HCT116 (cell line): ENCODE measurements at regions not wholly inside any gene's neighbourhood (a gene's known extent, or its start where the extent isn't known, plus 50 kb on each side); places are given as distances from the start of the nearest gene placed in this dataset.

Experiments used
- EGR1 ChIP-seq: IDR thresholded peaks from 2 replicates; pipeline ENCODE4 v1.6.1; 2012; ENCODE audit warnings: low read depth
- EZH2 ChIP-seq: fragments of 200-600 bp; sonication (generic); IDR thresholded peaks from 2 replicates; pipeline ENCODE4 v1.6.1; 2017; ENCODE audit warnings: antibody characterized with exemption, mixed run types
- JUND ChIP-seq: IDR thresholded peaks from 2 replicates; pipeline ENCODE4 v1.6.1; 2012
- POLR2A ChIP-seq: IDR thresholded peaks from 2 replicates; pipeline ENCODE4 v1.7.0; 2011; ENCODE audit warnings: borderline replicate concordance; ENCODE audit not compliant: insufficient read depth, insufficient read length; ENCODE audit errors: extremely low read depth
- POLR2AphosphoS5 ChIP-seq: IDR thresholded peaks from 2 replicates; pipeline ENCODE4 v1.6.1; 2011; ENCODE audit warnings: mild to moderate bottlenecking, low read depth, low read length, moderate library complexity
- RAD21 ChIP-seq: IDR thresholded peaks from 2 replicates; pipeline ENCODE4 v1.6.1; 2012; ENCODE audit warnings: low read depth, mild to moderate bottlenecking
- SP1 ChIP-seq: IDR thresholded peaks from 2 replicates; pipeline ENCODE4 v1.6.1; 2012; ENCODE audit warnings: low read depth
- ZFX ChIP-seq: fragments of 450-650 bp; IDR thresholded peaks from 2 replicates; pipeline ENCODE4 v1.6.1; 2017
- ZNF274 ChIP-seq: fragments of 200-500 bp; sonication (Bioruptor generic); IDR thresholded peaks from 2 replicates; pipeline ENCODE4 v1.6.1; 2014; ENCODE audit warnings: mild to moderate bottlenecking, low read depth, low read length, inconsistent platforms
- TF ChIP-seq, protein P1 (sequence below), 3 experiments: fragments of 200-600 bp in 1 of 3; sonication (generic) in 1 of 3; IDR thresholded peaks in 2 of 3; conservative IDR thresholded peaks in 1 of 3; 2 replicates each; pipeline ENCODE4 v1.5.1; 2012 to 2017; ENCODE audit warnings: low read depth in 2 of 3, low read length in 2 of 3, antibody characterized with exemption in 1 of 3, borderline replicate concordance in 1 of 3, control low read depth in 1 of 3, mild to moderate bottlenecking in 1 of 3, mixed read lengths in 1 of 3, mixed run types in 1 of 3, moderate library complexity in 1 of 3; ENCODE audit not compliant: insufficient read depth in 1 of 3
- TF ChIP-seq, protein P2 (sequence below): IDR thresholded peaks from 2 replicates; pipeline ENCODE4 v1.6.1; 2012; ENCODE audit warnings: low read depth
- TF ChIP-seq, protein P3 (sequence below): IDR thresholded peaks from 2 replicates; pipeline ENCODE4 v1.6.1; 2011; ENCODE audit warnings: mild to moderate bottlenecking, low read length, moderate library complexity; ENCODE audit not compliant: insufficient replicate concordance; ENCODE audit errors: extremely low read depth
- TF ChIP-seq, protein P4 (sequence below): IDR thresholded peaks from 2 replicates; pipeline ENCODE4 v1.6.1; 2012

DNA sequence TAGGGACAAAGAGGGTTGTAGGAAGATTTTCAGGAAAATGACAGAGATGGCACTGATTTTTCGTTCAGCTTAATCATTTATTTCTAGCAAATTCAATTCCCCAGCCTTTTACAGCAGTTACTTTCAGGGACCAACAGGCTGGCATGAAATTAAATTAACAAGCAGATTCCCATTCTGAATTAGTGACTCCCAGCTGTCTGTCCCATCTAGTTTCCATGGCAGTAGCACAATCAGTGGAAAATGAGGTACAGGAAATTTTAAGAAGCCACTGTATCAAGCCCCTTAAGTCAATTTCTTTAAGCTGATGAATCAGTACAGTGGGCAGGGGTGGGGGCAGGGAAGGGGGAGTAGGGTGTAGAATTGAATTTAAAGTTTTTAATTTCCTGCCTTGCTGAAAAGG lies 121.1 kb upstream of the TEX13C start:
- TF ChIP-seq POLR2A (no peak), JUND (no peak), EGR1 (no peak), ZNF274 (no peak), EZH2 (no peak), POLR2AphosphoS5 (no peak), RAD21 (no peak), ZFX (no peak), SP1 (no peak)
- TF ChIP-seq, protein P1, sequence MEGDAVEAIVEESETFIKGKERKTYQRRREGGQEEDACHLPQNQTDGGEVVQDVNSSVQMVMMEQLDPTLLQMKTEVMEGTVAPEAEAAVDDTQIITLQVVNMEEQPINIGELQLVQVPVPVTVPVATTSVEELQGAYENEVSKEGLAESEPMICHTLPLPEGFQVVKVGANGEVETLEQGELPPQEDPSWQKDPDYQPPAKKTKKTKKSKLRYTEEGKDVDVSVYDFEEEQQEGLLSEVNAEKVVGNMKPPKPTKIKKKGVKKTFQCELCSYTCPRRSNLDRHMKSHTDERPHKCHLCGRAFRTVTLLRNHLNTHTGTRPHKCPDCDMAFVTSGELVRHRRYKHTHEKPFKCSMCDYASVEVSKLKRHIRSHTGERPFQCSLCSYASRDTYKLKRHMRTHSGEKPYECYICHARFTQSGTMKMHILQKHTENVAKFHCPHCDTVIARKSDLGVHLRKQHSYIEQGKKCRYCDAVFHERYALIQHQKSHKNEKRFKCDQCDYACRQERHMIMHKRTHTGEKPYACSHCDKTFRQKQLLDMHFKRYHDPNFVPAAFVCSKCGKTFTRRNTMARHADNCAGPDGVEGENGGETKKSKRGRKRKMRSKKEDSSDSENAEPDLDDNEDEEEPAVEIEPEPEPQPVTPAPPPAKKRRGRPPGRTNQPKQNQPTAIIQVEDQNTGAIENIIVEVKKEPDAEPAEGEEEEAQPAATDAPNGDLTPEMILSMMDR (IDR thresholded peaks at IDR 0.05 in 2 of 3, conservative IDR thresholded peaks at IDR 0.05 in 1 of 3; ENCODE audit: borderline replicate concordance in 1 of 3, insufficient read depth in 1 of 3, low read depth in 2 of 3, low read length in 2 of 3), result no peak
- TF ChIP-seq, protein P2, sequence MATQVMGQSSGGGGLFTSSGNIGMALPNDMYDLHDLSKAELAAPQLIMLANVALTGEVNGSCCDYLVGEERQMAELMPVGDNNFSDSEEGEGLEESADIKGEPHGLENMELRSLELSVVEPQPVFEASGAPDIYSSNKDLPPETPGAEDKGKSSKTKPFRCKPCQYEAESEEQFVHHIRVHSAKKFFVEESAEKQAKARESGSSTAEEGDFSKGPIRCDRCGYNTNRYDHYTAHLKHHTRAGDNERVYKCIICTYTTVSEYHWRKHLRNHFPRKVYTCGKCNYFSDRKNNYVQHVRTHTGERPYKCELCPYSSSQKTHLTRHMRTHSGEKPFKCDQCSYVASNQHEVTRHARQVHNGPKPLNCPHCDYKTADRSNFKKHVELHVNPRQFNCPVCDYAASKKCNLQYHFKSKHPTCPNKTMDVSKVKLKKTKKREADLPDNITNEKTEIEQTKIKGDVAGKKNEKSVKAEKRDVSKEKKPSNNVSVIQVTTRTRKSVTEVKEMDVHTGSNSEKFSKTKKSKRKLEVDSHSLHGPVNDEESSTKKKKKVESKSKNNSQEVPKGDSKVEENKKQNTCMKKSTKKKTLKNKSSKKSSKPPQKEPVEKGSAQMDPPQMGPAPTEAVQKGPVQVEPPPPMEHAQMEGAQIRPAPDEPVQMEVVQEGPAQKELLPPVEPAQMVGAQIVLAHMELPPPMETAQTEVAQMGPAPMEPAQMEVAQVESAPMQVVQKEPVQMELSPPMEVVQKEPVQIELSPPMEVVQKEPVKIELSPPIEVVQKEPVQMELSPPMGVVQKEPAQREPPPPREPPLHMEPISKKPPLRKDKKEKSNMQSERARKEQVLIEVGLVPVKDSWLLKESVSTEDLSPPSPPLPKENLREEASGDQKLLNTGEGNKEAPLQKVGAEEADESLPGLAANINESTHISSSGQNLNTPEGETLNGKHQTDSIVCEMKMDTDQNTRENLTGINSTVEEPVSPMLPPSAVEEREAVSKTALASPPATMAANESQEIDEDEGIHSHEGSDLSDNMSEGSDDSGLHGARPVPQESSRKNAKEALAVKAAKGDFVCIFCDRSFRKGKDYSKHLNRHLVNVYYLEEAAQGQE, result no peak
- TF ChIP-seq, protein P3, sequence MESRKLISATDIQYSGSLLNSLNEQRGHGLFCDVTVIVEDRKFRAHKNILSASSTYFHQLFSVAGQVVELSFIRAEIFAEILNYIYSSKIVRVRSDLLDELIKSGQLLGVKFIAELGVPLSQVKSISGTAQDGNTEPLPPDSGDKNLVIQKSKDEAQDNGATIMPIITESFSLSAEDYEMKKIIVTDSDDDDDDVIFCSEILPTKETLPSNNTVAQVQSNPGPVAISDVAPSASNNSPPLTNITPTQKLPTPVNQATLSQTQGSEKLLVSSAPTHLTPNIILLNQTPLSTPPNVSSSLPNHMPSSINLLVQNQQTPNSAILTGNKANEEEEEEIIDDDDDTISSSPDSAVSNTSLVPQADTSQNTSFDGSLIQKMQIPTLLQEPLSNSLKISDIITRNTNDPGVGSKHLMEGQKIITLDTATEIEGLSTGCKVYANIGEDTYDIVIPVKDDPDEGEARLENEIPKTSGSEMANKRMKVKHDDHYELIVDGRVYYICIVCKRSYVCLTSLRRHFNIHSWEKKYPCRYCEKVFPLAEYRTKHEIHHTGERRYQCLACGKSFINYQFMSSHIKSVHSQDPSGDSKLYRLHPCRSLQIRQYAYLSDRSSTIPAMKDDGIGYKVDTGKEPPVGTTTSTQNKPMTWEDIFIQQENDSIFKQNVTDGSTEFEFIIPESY, result no peak
- TF ChIP-seq, protein P4, sequence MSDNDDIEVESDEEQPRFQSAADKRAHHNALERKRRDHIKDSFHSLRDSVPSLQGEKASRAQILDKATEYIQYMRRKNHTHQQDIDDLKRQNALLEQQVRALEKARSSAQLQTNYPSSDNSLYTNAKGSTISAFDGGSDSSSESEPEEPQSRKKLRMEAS, result no peak
